ENCODE measurements at regions not wholly inside any gene's neighbourhood (a gene's known extent, or its start where the extent isn't known, plus 50 kb on each side); places are given as distances from the start of the nearest gene placed in this dataset.

- Mint-ChIP-seq H3K27ac (no peak overlapping the region), H3K4me3 (no peak overlapping the region), H3K4me1 (ENCODE audit: low read depth) (no peaks in the 10 kb centered on the region), H3K27me3 (no peaks in the 10 kb centered on the region), H3K36me3 (ENCODE audit: low read depth) (no peaks in the 10 kb centered on the region), H3K9me3 (no peaks in the 10 kb centered on the region)
- intact Hi-C loops (cut with micrococcal nuclease): no loop called here
Observed at GRCh38 chr12:75596406-75596805, 85.0 kb upstream of the KRR1 start.

- Mint-ChIP-seq H3K27me3 (no peaks in the 10 kb centered on the region), H3K27ac (no peak overlapping the region), H3K36me3 (ENCODE audit: low read depth) (no peaks in the 10 kb centered on the region), H3K4me1 (ENCODE audit: low read depth) (no peaks in the 10 kb centered on the region), H3K4me3 (no peak overlapping the region), H3K9me3 (no peaks in the 10 kb centered on the region)
- intact Hi-C loops (cut with micrococcal nuclease): no loop called here
Observed at GRCh38 chr12:75592638-75593335, 81.4 kb upstream of the KRR1 start.

- Mint-ChIP-seq H3K27me3 (no peaks in the 10 kb centered on the region), H3K4me3 (no peak overlapping the region), H3K36me3 (ENCODE audit: low read depth) (no peaks in the 10 kb centered on the region), H3K4me1 (ENCODE audit: low read depth) (no peaks in the 10 kb centered on the region), H3K9me3 (no peaks in the 10 kb centered on the region), H3K27ac (no peak overlapping the region)
- intact Hi-C loops (cut with micrococcal nuclease): no loop called here
Observed at GRCh38 chr12:75592086-75592485, 80.7 kb upstream of the KRR1 start.

GRCh38 chr12:75591628-75592027 lies 80.2 kb upstream of the KRR1 start:
- H3K36me3 Mint-ChIP-seq (ENCODE audit: low read depth): no peaks in the 10 kb centered on the region
- no peaks in the 10 kb centered on the region for H3K27me3 Mint-ChIP-seq
- intact Hi-C loops (cut with micrococcal nuclease): no loop called here
- H3K9me3 Mint-ChIP-seq: no peaks in the 10 kb centered on the region
- H3K4me1 Mint-ChIP-seq (ENCODE audit: low read depth): no peaks in the 10 kb centered on the region
- H3K4me3 Mint-ChIP-seq: no peak overlapping the region
- no peak overlapping the region for H3K27ac Mint-ChIP-seq

GRCh38 chr12:75589801-75590200 lies 78.4 kb upstream of the KRR1 start:
- no peaks in the 10 kb centered on the region for H3K27me3 Mint-ChIP-seq
- H3K36me3 Mint-ChIP-seq (ENCODE audit: low read depth): no peaks in the 10 kb centered on the region
- no peaks in the 10 kb centered on the region for H3K4me1 Mint-ChIP-seq (ENCODE audit: low read depth)
- no peak overlapping the region for H3K4me3 Mint-ChIP-seq
- intact Hi-C loops (cut with micrococcal nuclease): no loop called here
- no peaks in the 10 kb centered on the region for H3K9me3 Mint-ChIP-seq
- H3K27ac Mint-ChIP-seq: no peak overlapping the region

- no peaks in the 10 kb centered on the region for H3K27me3 Mint-ChIP-seq
- no peaks in the 10 kb centered on the region for H3K36me3 Mint-ChIP-seq (ENCODE audit: low read depth)
- no peak overlapping the region for H3K4me3 Mint-ChIP-seq
- no peaks in the 10 kb centered on the region for H3K4me1 Mint-ChIP-seq (ENCODE audit: low read depth)
- H3K9me3 Mint-ChIP-seq: no peaks in the 10 kb centered on the region
- intact Hi-C loops (cut with micrococcal nuclease): no loop called here
- no peak overlapping the region for H3K27ac Mint-ChIP-seq
Observed at GRCh38 chr12:75587340-75588106, 76.1 kb upstream of the KRR1 start.

GRCh38 chr12:75585330-75585729 lies 73.9 kb upstream of the KRR1 start:
- Mint-ChIP-seq H3K27ac (no peak overlapping the region), H3K4me1 (ENCODE audit: low read depth) (no peaks in the 10 kb centered on the region), H3K4me3 (no peak overlapping the region), H3K27me3 (no peaks in the 10 kb centered on the region), H3K9me3 (no peaks in the 10 kb centered on the region), H3K36me3 (ENCODE audit: low read depth) (no peaks in the 10 kb centered on the region)
- intact Hi-C loops (cut with micrococcal nuclease): no loop called here

- no peaks in the 10 kb centered on the region for H3K27me3 Mint-ChIP-seq
- H3K4me3 Mint-ChIP-seq: no peak overlapping the region
- H3K27ac Mint-ChIP-seq: no peak overlapping the region
- H3K4me1 Mint-ChIP-seq (ENCODE audit: low read depth): no peaks in the 10 kb centered on the region
- no peaks in the 10 kb centered on the region for H3K36me3 Mint-ChIP-seq (ENCODE audit: low read depth)
- no peaks in the 10 kb centered on the region for H3K9me3 Mint-ChIP-seq
- intact Hi-C loops (cut with micrococcal nuclease): no loop called here
Observed at GRCh38 chr12:75583355-75583754, 71.9 kb upstream of the KRR1 start.

GRCh38 chr12:75581515-75581914 lies 70.1 kb upstream of the KRR1 start:
- H3K9me3 Mint-ChIP-seq: no peaks in the 10 kb centered on the region
- intact Hi-C loops (cut with micrococcal nuclease): no loop called here
- H3K27me3 Mint-ChIP-seq: no peaks in the 10 kb centered on the region
- H3K4me3 Mint-ChIP-seq: no peak overlapping the region
- H3K4me1 Mint-ChIP-seq (ENCODE audit: low read depth): no peaks in the 10 kb centered on the region
- no peaks in the 10 kb centered on the region for H3K36me3 Mint-ChIP-seq (ENCODE audit: low read depth)
- H3K27ac Mint-ChIP-seq: no peak overlapping the region

GRCh38 chr12:75579552-75579951 lies 68.1 kb upstream of the KRR1 start:
- H3K9me3 Mint-ChIP-seq: no peaks in the 10 kb centered on the region
- intact Hi-C loops (cut with micrococcal nuclease): no loop called here
- H3K4me1 Mint-ChIP-seq (ENCODE audit: low read depth): no peaks in the 10 kb centered on the region
- H3K27me3 Mint-ChIP-seq: no peaks in the 10 kb centered on the region
- H3K36me3 Mint-ChIP-seq (ENCODE audit: low read depth): no peaks in the 10 kb centered on the region
- no peak overlapping the region for H3K4me3 Mint-ChIP-seq
- no peak overlapping the region for H3K27ac Mint-ChIP-seq

- intact Hi-C loops (cut with micrococcal nuclease): no loop called here
- Mint-ChIP-seq H3K4me1 (ENCODE audit: low read depth) (no peaks in the 10 kb centered on the region), H3K27me3 (no peaks in the 10 kb centered on the region), H3K4me3 (no peak overlapping the region), H3K9me3 (no peaks in the 10 kb centered on the region), H3K36me3 (ENCODE audit: low read depth) (no peaks in the 10 kb centered on the region), H3K27ac (no peak overlapping the region)
Observed at GRCh38 chr12:75578546-75578945, 67.1 kb upstream of the KRR1 start.

- no peak overlapping the region for H3K27ac Mint-ChIP-seq
- no peaks in the 10 kb centered on the region for H3K9me3 Mint-ChIP-seq
- intact Hi-C loops (cut with micrococcal nuclease): no loop called here
- no peaks in the 10 kb centered on the region for H3K36me3 Mint-ChIP-seq (ENCODE audit: low read depth)
- no peaks in the 10 kb centered on the region for H3K4me1 Mint-ChIP-seq (ENCODE audit: low read depth)
- no peaks in the 10 kb centered on the region for H3K27me3 Mint-ChIP-seq
- no peak overlapping the region for H3K4me3 Mint-ChIP-seq
Observed at GRCh38 chr12:75577812-75578211, 66.4 kb upstream of the KRR1 start.

GRCh38 chr12:75571656-75572205 lies 60.3 kb upstream of the KRR1 start:
- H3K9me3 Mint-ChIP-seq: no peaks in the 10 kb centered on the region
- H3K36me3 Mint-ChIP-seq (ENCODE audit: low read depth): no peaks in the 10 kb centered on the region
- no peaks in the 10 kb centered on the region for H3K4me1 Mint-ChIP-seq (ENCODE audit: low read depth)
- no peaks in the 10 kb centered on the region for H3K27me3 Mint-ChIP-seq
- intact Hi-C loops (cut with micrococcal nuclease): no loop called here
- H3K4me3 Mint-ChIP-seq: no peak overlapping the region
- no peak overlapping the region for H3K27ac Mint-ChIP-seq

GRCh38 chr12:75571204-75571603 lies 59.8 kb upstream of the KRR1 start:
- no peaks in the 10 kb centered on the region for H3K36me3 Mint-ChIP-seq (ENCODE audit: low read depth)
- intact Hi-C loops (cut with micrococcal nuclease): no loop called here
- no peaks in the 10 kb centered on the region for H3K27me3 Mint-ChIP-seq
- H3K27ac Mint-ChIP-seq: no peak overlapping the region
- no peaks in the 10 kb centered on the region for H3K9me3 Mint-ChIP-seq
- no peak overlapping the region for H3K4me3 Mint-ChIP-seq
- no peaks in the 10 kb centered on the region for H3K4me1 Mint-ChIP-seq (ENCODE audit: low read depth)
